Chondrocyte (in vitro differentiated cells): ENCODE measurements at regions not wholly inside any gene's neighbourhood (a gene's known extent, or its start where the extent isn't known, plus 50 kb on each side); places are given as distances from the start of the nearest gene placed in this dataset.

Source experiments
- DNase-seq: peaks from one replicate; pipeline ENCODE4 v3.0.0; 2021; ENCODE audit warnings: mixed read lengths, low spot score
- H3K27ac Mint-ChIP-seq: one replicate; pipeline ENCODE4 v1.8.0; 2021; ENCODE audit warnings: mild to moderate bottlenecking, moderate library complexity, mixed read lengths; ENCODE audit not compliant: unreplicated experiment
- H3K27me3 Mint-ChIP-seq: 2 replicates; pipeline ENCODE4 v1.8.0; 2021; ENCODE audit warnings: low read depth, mixed read lengths
- H3K36me3 Mint-ChIP-seq: 2 replicates; pipeline ENCODE4 v1.8.0; 2021; ENCODE audit warnings: low read depth, mixed read lengths
- H3K4me1 Mint-ChIP-seq: 2 replicates; pipeline ENCODE4 v1.8.0; 2021; ENCODE audit warnings: low read depth, mild to moderate bottlenecking, mixed read lengths
- H3K4me3 Mint-ChIP-seq: one replicate; pipeline ENCODE4 v1.8.0; 2021; ENCODE audit warnings: mild to moderate bottlenecking, moderate library complexity, mixed read lengths; ENCODE audit not compliant: unreplicated experiment
- H3K9me3 Mint-ChIP-seq: 2 replicates; pipeline ENCODE4 v1.8.0; 2021; ENCODE audit warnings: low read depth, mixed read lengths
- TF ChIP-seq, protein P1 (sequence below): fragments of 200-600 bp; sonication (generic); IDR thresholded peaks from 2 replicates; pipeline ENCODE4 v1.5.0; 2021; ENCODE audit warnings: antibody characterized with exemption, mild to moderate bottlenecking, moderate library complexity

GRCh38 chr11:98227278-98227677, 793.5 kb upstream of the CNTN5 start:
- Mint-ChIP-seq H3K27ac (no peak overlapping the region), H3K27me3 (peaks cover 3% of the 10 kb centered on the region), H3K9me3 (no peaks in the 10 kb centered on the region), H3K36me3 (no peaks in the 10 kb centered on the region), H3K4me3 (no peak overlapping the region), H3K4me1 (no peaks in the 10 kb centered on the region)
- DNase-seq: no peak
- TF ChIP-seq, protein P1, sequence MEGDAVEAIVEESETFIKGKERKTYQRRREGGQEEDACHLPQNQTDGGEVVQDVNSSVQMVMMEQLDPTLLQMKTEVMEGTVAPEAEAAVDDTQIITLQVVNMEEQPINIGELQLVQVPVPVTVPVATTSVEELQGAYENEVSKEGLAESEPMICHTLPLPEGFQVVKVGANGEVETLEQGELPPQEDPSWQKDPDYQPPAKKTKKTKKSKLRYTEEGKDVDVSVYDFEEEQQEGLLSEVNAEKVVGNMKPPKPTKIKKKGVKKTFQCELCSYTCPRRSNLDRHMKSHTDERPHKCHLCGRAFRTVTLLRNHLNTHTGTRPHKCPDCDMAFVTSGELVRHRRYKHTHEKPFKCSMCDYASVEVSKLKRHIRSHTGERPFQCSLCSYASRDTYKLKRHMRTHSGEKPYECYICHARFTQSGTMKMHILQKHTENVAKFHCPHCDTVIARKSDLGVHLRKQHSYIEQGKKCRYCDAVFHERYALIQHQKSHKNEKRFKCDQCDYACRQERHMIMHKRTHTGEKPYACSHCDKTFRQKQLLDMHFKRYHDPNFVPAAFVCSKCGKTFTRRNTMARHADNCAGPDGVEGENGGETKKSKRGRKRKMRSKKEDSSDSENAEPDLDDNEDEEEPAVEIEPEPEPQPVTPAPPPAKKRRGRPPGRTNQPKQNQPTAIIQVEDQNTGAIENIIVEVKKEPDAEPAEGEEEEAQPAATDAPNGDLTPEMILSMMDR: no peak

- H3K27me3 Mint-ChIP-seq: peaks cover 3% of the 10 kb centered on the region
- no peaks in the 10 kb centered on the region for H3K9me3 Mint-ChIP-seq
- TF ChIP-seq, protein P1: no peak
Observed at GRCh38 chr11:98230678-98231077, 790.1 kb upstream of the CNTN5 start.

DNA sequence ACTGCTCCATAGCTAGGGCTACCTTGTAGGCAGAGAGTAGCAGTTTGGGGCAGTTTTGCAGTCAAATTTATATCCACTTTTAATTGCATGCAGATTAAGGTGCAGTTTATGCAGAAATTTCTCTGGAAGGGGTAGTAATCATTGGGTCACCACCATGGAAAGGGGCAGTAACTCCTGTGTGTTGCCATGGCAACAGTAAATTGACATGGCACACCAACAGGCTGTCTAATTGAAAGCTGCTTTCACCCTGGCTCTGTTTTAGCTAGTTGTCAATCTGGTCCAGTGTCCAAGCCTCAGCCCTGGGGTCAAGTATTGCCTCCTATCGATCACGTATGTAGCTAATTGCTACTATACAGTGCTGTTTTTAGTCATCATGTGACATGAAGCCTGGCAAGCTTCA, 786.1 kb upstream of the CNTN5 start:
- H3K27ac Mint-ChIP-seq: no peak overlapping the region
- no peaks in the 10 kb centered on the region for H3K36me3 Mint-ChIP-seq
- H3K9me3 Mint-ChIP-seq: no peaks in the 10 kb centered on the region
- H3K4me1 Mint-ChIP-seq: no peaks in the 10 kb centered on the region
- H3K27me3 Mint-ChIP-seq: no peaks in the 10 kb centered on the region
- TF ChIP-seq, protein P1: no peak
- no peak overlapping the region for H3K4me3 Mint-ChIP-seq
- DNase-seq: no peak

More at GRCh38 chr11:98230678-98231077, 790.1 kb upstream of the CNTN5 start:
- Mint-ChIP-seq H3K27ac (no peak overlapping the region), H3K36me3 (no peaks in the 10 kb centered on the region), H3K4me3 (no peak overlapping the region), H3K4me1 (no peaks in the 10 kb centered on the region)
- no peak for DNase-seq

- TF ChIP-seq, protein P1: no peak
- H3K27ac Mint-ChIP-seq: no peak overlapping the region
- no peaks in the 10 kb centered on the region for H3K27me3 Mint-ChIP-seq
- no peaks in the 10 kb centered on the region for H3K36me3 Mint-ChIP-seq
- peaks cover 23% of the 10 kb centered on the region for H3K9me3 Mint-ChIP-seq
- no peak for DNase-seq
- no peaks in the 10 kb centered on the region for H3K4me1 Mint-ChIP-seq
- H3K4me3 Mint-ChIP-seq: no peak overlapping the region
Observed at GRCh38 chr11:98243897-98244296, 776.9 kb upstream of the CNTN5 start.

- H3K36me3 Mint-ChIP-seq: no peaks in the 10 kb centered on the region
- no peaks in the 10 kb centered on the region for H3K4me1 Mint-ChIP-seq
- H3K9me3 Mint-ChIP-seq: peaks cover 3% of the 10 kb centered on the region
- TF ChIP-seq, protein P1: peak; percentile 61
- peaks cover 4% of the 10 kb centered on the region for H3K27me3 Mint-ChIP-seq
- H3K4me3 Mint-ChIP-seq: no peak overlapping the region
- no peak for DNase-seq
- no peak overlapping the region for H3K27ac Mint-ChIP-seq
Observed at GRCh38 chr11:98260983-98261382, 759.8 kb upstream of the CNTN5 start.
